ENCODE measurements at regions not wholly inside any gene's neighbourhood (a gene's known extent, or its start where the extent isn't known, plus 50 kb on each side); places are given as distances from the start of the nearest gene placed in this dataset.
A peak's percentile ranks its signal among the peaks of the same experiment; 100 is the strongest.
"Not testable (repeated sequence)": the region's sequence is repeated elsewhere in the genome, so short reads cannot be mapped to it uniquely, and the experiment has no call there.

GRCh38 chr9:134546746-134547145 lies 94.9 kb upstream of the COL5A1 start:
- no peak for DNase-seq (ENCODE audit: low read depth)

- no peak for DNase-seq (ENCODE audit: low read depth)
Observed at GRCh38 chr9:134547161-134548100, 94.2 kb upstream of the COL5A1 start.

- DNase-seq (ENCODE audit: low read depth), result no peak
Observed at GRCh38 chr9:134548185-134548584, 93.4 kb upstream of the COL5A1 start.

DNA sequence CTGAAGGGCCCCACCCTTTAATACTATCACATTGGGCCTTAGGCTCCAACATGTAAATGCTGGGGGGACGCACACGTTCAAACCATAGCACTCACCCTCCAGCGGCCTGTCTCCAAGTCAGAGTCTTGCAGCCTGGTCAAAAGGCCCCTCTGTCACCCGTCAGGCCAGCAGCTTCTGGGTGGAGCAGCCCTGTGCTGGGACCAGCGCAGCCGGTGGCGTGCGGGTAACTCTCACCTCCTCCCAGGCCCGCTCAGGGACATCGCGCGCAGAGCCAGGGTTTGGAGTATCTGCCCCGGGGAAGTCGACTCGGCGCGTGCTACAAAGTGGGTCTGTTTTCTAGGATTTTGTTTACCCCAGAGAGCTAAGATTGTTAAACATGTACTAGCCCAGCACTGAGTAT lies 93.0 kb upstream of the COL5A1 start:
- DNase-seq (ENCODE audit: low read depth), result no peak

DNA sequence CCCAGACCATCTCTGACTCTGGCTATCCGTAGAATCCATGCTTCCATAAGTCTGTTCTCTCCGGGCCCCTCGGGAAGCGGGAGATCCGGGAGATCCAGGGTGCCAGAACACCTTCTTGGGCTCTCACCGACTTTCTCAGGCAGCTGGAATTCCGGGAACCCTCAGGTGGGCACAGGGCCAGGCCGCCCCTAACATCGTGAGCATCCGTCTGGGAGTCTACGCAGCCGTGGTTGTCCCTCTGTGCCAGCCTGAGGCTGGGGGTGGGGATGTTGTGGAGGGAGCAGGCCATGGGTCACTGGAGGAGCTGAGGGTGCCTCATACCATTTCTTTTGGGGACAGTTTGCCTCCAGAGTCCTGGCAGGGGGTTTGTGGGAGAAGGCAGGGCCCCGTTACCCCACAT lies 92.3 kb upstream of the COL5A1 start:
- DNase-seq (ENCODE audit: low read depth), result no peak

DNA sequence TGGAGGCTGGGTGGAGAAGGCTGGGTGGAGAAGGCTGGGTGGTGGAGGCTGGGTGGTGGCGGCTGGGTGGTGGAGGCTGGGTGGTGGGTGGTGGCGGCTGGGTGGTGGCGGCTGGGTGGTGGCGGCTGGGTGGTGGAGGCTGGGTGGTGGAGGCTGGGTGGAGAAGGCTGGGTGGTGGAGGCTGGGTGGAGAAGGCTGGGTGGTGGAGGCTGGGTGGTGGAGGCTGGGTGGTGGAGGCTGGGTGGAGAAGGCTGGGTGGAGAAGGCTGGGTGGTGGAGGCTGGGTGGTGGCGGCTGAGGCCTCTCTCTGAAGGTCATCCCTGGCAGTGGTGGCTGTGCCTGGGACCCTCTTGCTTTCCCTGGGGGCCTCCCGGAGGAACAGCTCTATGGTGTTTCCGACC lies 91.5 kb upstream of the COL5A1 start:
- DNase-seq (ENCODE audit: low read depth), result not testable (repeated sequence)

DNA sequence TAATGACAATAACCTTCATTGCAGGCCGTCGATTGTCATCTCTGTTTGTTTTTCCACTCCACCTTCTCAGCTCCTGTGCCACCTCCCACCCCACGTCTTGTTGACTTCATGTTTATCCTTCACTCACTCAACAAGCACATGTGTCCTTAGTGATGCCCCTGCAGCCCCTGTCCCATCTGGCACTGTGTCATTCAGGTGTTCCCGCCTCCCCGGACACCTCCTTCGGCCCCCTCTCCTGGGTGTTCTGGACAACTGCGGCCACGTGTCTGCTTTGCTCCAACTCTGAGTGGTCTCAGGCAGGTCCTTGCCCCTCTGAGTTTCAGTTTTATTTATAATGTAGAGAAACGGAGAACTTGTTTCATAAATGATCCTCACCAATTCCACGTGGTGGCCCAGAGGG lies 91.0 kb upstream of the COL5A1 start:
- DNase-seq (ENCODE audit: low read depth), result no peak

- no peak for DNase-seq (ENCODE audit: low read depth)
Observed at GRCh38 chr9:134551176-134551575, 90.4 kb upstream of the COL5A1 start.

- DNase-seq (ENCODE audit: low read depth), result no peak
Observed at GRCh38 chr9:134551644-134552348, 89.8 kb upstream of the COL5A1 start.

DNA sequence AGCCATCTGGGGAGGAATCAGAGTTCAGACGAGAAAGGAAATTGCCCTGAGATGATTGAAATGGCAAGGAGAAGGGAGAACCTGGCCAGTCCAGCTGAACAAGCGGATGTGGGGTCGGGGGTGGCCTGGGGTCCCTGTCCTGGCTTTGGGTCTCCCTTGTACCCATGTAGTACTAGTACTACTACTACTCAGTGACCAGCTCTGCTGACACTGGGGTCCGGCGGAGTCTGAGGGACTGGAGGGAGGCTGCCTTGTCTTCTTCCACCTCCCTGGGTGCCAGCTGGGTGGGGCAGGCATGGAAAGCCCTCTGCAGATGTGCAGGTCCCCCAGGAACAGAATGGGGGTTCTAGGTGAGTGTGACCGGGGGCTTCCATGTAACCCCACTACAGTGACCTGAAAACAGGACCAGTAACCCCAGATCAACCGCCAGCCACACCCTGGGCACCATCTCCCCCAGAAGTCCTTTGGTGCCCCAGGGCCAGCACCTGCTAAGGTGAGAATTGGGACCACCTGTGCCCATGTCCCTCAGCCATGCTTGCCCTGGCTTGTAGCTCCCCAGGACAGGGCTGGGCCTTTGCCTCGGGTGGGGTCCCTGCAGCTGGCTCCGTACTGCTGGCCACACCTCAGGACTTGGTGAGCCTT lies 89.1 kb upstream of the COL5A1 start:
- no peak for DNase-seq (ENCODE audit: low read depth)

GRCh38 chr9:134553061-134553891 lies 88.3 kb upstream of the COL5A1 start:
- no peak for DNase-seq (ENCODE audit: low read depth)

DNA sequence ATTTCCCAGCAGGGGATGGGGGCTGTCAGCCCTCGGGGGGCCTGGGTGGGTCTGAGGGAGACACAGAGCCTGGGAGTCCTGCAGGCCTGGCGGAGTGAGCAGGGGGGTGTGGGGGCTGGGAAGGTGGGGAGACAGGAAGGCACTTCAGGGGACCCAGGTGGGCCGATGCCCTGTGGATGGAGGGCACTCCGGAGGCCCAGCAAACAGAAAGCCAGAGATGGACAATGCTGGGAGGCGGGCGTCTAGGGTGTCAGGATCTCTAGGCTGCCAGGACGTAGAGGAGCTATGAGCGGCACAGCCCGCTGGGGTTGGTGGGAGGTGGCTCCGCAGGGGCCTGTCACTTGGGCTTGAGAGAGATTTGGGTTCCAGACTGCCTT lies 87.6 kb upstream of the COL5A1 start:
- DNase-seq (ENCODE audit: low read depth), result no peak

DNA sequence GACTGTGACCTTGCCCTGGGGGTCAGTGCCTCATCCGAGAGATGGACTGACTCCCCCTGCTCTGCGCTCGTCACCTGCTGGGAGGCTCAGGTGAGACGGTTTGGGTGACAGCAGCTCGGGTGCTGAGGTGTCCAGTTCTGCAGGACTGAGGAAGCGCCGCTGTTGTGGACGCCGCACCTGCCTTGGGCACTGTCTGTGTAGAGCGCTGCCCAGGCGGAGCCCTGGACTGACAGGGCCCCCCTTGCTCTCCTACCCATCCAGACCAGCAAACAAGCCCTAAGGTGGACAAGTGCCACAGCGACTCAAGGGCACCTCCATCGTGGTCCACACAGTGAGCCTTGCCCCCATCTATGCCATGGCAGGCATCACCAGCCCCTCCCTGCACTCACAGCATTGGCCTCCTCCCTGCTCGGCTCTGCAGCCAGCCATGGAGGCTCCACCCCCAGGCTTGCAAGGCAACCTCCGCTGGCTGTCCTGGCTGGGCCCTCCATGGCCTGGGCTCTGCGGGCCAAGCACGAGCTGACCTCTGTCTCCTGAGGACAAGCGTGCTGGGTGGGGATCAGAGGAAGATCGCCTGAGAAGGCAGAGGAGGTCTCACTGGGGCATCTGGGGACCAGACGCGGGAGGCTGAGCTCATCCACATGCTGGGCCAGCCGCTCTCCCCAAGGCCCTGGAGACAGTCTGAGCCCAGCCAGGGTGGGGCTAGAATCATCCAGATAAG lies 87.1 kb upstream of the COL5A1 start:
- no peak for DNase-seq (ENCODE audit: low read depth)

DNA sequence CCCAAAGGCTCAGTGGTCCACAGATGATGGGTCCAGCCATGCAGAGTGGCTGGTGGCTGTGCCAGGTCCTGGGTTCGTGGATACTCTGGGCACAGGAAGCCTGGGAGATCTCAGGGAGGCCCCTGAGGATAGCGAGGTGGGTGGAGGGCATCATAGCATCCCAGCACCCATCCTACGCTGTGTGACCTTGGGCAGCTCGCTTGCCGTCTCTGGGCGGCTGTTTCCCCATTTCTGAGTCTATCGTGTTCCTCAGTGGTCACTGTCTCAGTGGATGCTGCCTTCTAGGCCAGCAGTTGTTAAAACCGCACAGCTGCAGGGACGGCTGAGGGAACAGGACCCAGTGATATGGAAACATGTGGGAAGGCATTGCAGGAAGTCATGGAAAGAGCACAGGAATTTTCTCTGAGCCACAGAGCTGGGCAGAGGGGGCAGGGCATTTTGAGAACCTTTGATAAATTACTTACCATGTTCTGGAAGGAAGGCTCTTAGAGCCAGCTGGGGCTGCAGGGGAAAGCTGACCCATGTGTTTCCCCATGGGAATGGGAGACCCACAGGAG lies 86.4 kb upstream of the COL5A1 start:
- DNase-seq (ENCODE audit: low read depth), result no peak

DNA sequence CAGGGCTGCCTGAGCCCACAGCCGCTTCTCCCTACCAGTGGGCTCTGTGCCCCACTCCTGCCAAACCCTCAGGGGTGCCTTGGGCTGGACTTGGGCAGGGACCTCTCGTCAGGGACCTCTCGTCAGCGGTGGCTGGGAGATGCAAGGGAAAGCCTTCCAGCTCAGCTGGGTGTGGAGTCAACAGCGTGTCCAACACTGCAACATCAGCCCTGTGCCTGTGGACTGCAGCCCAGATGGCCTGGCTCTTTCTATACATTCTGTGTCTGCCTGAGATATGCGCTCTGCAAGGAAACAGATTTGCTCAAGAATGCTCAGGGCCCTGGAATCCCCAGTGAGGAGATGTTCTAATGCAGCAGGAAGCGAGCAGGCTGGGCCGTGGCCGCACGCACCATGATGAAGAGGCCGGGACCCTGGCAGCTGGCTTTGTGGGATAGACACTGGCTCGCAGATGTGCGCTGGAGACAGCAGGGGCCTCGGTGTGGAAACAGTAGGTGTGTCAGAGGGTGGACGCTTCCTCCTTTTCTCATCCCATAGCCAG lies 85.0 kb upstream of the COL5A1 start:
- peak; percentile 91 for DNase-seq (ENCODE audit: low read depth)

DNA sequence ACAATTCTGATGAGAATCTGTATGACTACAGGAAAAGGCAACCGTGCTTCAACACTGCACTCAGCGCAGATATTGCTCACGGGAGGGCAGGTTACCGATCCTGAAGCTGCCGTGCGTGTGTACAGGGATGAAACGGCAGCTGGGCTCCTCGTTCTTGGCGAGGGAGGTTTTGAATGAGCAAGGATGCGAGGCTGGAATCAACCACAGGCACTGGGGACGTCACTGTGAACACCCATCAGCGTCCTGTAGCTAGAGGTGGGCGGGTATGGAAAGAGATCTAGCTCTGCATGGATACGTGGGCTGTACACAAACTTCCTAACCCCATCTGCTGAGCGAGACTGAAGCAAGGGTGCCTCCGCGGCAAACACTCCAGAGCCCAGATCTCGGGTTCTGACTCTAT lies 84.3 kb upstream of the COL5A1 start:
- DNase-seq (ENCODE audit: low read depth), result no peak

DNA sequence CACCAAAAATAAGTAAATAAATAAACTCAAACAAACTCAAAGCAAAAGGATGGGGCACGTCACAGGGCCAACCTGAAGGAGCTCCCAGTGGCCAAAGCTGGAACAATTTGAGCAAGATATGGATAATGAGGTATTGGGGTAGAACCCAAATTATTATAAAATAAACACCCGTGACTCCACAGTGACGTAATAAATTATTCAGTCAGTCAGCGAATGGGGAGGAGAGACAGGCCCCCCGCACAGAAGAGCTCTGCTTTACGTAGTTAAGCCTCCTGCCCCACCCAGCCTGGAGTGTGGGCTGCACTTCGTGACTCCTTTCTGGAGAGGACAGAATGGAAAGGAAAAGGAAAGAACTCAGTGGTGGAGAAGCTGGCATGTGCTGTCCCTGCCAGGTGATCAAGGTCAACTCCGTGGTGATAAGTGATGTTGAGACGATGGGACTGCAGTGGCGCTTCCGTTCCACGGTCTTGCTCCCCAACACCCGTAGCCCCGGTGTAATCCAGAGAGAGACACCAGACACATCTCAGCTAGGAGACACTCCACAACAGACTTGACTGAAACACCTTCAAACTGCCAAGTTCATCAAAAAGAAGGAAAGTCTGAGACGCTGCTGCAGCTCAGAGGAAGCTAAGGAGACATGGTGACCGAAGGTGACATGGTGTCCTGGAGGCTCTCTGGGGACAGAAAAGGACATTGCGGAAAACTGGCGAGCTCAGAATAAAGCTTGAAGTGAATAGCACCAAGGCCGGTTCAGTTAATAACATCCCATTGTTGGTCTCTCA lies 83.3 kb upstream of the COL5A1 start:
- DNase-seq (ENCODE audit: low read depth), result no peak

DNA sequence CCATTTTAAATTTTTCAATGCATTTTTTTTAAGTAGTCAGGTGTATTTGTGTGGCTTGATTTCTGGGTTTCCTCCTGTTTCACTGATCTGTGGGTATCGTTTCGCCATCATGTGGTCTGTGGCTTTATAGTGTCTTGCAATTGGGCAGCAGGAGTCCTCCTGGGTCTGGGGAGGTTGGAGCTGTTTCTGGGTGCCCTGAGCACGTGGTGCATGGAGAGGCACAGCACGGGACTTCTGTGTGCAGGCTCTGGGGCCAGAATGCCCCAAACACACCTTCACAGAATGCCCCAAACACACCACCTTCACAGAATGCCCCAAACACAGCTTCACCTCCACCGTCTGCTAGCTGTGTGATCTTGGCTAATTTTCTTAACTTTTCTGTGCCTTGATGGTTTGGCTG lies 82.6 kb upstream of the COL5A1 start:
- DNase-seq (ENCODE audit: low read depth), result no peak

DNA sequence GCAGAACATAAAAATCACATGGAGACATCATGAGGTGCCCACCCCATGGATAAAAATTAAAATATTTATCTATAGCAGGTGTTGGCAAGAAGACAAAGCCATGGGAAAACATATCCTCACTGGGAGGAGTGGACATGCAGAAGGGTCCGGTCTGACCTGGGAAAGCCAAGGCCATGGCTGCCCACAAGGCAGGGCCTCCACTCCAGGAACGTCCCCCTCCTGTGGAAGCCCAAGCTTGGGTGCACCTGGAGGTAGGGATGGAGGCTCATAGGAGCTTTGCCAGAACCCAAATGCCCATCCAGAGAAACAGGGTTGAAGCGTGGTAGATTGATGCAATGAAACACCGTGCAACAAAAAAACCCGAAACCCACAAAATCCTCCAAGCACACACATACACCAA lies 81.4 kb upstream of the COL5A1 start:
- DNase-seq (ENCODE audit: low read depth), result no peak

DNA sequence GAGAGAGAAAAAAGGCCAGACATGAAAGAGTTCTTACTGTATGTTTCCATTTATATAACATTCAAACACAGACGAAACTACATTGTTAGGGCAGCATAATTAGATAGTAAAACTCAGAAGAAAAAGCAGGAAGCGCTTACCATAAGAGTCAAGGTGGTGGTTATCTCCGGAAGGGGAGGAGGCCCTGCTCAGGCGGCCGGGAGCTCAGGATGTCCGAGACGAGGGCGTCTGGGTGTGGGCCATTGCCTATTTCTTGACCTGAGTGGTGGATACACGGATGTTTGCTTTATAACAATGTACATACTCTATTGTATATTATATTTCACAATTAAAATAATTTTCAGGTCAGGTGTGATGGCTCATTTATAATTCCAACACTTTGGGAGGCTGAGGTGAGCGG lies 80.9 kb upstream of the COL5A1 start:
- no peak for DNase-seq (ENCODE audit: low read depth)

Data from forelimb muscle (tissue), 1 donor.